KG1 (cell line): ENCODE measurements at regions not wholly inside any gene's neighbourhood (a gene's known extent, or its start where the extent isn't known, plus 50 kb on each side); places are given as distances from the start of the nearest gene placed in this dataset.

Source experiments
- DNase-seq: peaks from one replicate; lab custom pipeline; 2025; lab: John Stamatoyannopoulos, UW

DNA sequence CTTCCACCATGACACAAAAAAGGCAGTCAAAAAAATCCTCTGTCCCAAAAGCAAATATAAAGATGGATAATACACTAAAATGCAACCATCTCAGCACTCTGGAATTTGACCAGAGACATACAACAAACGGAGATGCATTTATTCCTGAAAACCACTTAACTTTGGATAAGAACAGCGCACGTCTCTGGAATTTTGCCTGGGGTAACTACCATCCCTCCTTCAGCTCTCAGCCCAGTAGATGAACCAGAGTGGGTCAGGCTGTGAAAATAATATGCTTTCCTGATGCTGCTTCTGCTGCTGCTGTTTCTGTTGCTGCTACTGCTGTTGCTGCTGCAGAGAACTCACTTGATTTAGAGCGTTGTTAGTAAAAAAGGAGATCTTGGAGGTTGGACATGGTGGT lies 133.8 kb upstream of the ACVR2A start:
- DNase-seq, result no peak

DNA sequence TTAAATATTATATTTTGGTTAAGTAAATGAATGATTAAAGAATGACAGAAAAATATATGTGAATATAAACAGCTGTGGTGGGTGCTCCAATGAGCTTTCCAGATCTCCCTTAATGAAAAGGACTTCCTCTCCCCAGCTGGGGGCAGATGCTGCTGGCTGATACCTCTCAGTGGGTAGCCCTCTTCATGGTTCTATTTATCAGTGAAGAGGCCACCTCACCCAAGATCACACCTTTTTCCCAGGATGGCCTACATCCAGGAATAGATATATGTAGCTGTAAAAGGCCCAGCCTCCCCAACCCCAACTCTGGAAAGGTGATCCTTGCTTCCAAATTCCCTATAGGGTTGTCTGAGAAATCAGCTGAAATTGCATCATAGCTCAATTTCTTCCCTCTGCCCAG lies 135.2 kb upstream of the ACVR2A start:
- DNase-seq, result no peak

DNA sequence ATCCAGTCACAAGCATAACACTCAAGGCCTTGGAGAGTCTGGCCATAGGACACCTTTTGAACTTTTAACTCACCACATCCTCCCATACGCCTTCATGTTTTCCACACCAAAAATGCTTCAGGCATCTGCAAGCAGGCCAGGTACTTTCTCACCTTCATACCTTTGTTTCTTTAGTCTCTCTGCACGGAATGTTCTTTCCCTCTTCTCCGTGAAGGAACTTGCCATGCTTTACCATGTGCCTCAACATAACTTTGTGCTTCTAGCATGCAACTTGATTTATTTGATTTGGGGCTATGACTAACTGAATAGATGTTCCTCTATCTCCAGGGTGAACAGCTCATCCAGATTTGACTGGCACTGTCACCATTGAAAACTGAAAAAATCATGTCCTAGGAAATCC lies 141.7 kb upstream of the ACVR2A start:
- no peak for DNase-seq

DNA sequence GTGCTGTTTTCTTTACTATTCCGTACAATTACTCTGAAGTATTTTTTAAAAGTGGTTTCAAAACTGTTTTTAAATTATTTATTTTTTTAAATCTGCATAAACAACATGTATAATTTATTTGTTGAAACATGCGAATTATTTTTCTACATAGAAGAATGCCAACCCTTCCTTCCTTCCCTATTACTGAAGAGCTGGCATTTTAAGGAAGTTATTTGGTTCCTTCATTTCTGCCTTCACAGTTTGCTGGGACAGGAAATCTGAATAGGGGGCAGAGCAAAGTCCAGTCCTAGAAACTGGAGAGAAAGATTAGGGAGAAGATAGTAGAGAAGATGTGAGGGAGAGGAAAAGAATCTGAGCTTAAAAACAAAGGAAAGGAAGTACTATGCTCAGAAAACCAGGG lies 146.7 kb upstream of the ACVR2A start:
- DNase-seq, result no peak

DNA sequence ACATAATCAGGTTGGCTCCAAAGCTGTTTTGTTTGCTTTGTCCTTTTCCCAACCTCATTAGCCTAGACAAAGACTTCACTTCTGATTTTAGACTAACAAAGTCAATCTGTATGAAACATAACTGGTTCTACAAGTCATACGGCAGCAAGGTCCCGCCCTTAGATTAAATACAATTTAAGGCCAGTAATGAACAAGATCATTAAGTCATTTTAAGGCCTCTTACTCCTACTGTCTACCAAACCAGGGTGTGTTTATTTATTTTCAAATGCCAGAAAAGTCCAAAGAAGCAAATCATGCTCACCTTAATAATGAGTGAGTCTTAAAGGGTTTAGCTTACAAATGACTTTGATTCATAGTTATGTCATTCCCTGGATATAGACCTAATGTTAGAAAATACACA lies 148.4 kb upstream of the ACVR2A start:
- DNase-seq, result no peak

DNA sequence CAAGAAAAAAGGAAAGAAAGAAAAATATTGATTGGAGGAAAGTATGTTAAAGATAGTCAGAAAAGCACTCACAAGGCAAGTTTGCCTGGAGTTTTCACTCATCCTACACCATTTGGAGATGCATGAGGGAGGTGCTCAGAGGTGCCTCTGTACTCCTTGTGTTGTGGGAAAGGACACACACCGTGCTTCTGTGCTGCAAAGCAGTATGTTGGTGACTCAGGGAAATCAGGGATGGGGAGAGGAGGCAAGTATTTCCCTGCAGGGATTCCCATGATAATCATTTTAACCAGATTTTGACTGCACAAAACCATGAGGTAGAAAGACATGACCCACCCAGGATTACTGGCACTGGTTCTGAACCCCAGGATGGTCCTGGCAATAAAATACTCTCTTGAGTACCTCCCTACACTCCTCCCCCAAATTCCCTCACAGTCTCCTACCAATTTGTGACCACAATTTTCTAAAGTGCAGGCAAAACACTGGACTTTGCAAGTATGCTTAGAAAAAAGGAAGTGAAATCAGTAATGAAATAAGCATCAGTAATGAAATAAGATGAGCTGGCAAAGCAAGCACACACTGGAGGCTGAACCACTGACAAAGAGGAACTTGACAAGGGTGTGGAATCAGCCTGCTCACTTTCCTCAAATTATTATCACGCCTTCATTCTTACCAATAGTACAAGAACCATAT lies 155.5 kb upstream of the ACVR2A start:
- DNase-seq, result peak; percentile 8

DNA sequence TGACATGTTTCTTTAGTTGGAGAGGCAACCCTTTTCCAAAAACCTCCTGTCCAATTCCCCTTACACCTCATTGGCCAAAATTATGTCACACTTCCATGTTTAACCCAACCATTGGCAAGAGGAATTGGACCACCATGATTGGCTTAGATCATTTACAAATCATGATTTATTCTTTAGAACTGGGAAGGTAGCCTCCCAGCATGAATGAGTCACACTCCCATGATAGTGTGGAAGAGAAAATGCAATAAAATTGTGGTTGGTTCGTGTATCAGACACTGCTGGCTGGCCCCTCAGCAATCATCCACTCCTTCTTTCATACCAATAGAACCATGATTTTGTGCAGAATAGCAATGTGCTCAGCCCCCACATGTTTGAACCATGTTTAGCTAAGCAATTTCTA lies 156.6 kb upstream of the ACVR2A start:
- no peak for DNase-seq

DNA sequence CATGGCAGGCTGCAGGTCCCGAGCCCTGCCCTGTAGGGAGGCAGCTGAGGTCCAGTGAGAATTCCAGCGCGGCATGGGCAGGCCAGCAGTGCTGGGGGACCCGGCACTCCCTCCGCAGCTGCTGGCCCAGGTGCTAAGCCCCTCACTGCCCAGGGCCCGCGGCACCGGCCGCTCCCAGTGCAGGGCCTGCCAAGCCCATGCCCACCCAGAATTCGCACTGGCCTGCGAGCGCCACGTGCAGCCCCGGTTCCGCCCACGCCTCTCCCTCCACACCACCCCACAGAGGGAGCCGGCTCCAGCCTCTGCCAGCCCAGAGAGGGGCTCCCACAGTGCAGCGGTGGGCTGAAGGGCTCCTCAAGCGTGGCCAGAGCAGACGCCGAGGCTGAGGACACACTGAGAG lies 158.5 kb upstream of the ACVR2A start:
- no peak for DNase-seq

DNA sequence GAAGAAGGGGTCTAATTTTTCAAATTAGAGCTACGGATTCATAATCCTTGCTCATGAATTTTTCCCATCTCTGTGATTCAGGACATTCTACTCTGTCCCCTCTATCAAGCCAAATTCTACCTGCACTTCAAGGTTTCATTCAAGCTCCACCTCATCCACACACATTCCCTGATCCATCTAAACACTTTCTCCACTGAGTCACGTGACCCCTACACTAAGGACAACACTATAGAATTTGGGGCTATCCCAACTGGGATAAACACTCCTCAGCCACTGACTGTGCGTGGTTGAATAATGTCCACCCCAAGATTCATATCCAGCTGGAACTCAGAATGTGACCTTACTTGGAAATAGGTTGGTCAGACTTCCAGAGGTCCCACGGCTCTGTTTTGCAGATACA lies 159.9 kb upstream of the ACVR2A start:
- DNase-seq, result no peak

DNA sequence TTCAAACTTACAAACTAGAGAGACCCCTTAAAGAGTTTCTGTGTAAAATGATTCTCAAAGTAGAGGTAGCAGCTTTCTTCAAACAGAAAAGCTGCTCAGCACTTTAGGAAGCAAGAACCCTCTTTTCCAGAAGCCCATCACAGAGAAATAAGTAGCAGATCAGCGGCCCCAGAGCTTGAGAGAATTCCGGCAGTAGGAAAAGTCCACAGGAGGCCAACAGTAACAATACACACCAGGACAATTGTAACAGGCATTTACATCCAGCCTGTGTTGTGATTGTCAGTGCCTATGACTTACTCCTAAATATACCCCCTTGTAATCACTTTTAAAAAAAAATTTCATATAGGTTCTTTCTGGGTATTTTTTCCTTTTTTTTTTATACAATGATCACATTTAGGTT lies 161.4 kb upstream of the ACVR2A start:
- DNase-seq, result no peak

DNA sequence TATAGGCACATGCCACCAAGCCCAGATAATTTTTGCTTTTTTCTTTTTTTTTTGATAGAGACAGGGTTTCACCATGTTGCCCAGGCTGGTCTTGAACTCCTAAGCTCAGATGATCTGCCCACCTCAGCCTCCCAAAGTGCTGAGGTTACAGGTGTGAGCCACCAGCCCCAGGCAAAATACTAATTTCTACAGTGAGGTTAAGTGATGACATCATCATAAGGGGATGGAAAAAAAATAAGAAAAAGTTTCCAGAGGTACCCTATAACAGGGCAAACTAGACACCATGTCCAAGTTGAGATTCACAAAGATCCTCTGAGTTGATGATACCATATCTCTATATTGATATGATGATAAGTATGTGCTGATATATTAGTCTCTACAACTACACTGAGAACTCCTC lies 163.7 kb upstream of the ACVR2A start:
- no peak for DNase-seq

DNA sequence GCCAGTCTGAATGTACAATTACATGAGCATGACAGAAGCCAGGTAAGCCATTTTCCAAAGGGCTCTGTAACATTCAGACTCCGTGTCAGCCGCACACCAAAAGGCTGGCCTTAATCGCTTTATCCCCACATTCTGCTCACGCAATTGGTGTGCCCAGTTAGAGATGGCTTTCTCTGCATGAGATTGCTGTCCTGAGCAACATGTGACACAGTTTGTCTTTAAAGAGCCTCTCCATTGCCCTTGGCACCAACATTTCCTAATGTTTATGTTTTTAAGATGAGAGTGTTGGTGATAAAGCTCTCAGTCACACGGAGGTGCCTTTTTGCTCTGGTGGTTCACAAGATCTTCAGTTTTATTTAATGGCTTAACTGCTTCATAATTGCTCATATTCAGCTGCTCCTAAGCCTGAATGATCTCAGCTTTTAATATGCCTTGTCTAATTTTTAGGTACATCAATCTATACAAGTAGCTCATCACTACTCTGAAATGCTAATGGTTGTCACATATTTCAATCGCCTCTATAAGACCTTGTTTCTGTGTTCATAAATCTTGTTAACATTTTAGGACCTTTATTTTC lies 164.8 kb upstream of the ACVR2A start:
- DNase-seq, result no peak

DNA sequence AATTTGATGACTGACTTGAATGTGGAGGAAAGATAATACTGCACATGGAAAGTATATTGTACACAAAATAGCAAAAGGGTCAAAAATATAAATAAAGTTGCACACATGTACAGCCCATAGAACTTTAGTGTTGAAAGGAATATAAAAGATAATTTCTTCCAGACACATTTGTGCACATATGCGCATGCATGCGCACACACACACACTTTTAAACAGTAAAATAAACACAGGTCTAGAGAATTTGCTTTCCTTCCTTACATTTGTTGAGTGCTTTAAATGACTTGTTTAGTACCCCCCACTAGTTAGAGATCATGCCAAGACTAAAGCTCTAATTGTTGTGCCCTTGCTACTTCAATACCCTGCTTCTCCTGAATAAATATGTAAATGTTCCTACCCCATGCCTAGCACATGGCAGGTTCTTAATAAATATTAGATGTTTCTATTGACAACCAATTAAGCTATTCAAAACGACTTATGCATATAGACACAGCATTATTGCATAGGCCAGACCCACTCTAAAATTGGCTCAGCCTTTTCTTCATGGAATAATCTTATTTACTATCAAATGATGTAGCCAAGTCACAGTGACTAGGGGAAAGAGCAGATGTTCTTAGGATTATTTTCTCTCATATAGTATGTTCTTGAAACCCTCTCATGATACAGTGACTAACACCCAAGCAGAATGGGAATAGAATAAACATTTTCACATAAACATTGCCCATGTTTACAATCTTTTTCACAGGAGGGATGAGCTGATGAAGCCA lies 165.5 kb upstream of the ACVR2A start:
- no peak for DNase-seq

DNA sequence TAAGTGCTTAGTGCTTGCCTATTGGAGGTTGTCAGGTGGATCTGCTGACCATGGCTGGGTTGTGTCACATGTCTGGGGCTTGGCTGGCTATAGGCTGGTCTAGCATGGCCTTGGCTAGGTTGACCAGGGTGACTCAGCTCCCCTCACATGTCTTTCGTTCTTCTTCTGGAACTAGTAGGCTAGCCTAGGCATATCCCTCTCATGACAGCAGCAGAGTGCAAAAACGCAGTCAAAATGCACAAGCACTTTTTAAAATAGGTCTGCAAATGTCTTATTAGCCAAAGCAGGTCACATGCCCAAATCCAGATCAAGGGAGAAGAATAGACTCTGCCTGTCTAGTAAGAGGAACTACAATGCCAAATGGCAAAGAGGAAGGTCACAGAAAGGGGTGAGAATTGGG lies 179.7 kb upstream of the ACVR2A start:
- DNase-seq, result no peak

DNA sequence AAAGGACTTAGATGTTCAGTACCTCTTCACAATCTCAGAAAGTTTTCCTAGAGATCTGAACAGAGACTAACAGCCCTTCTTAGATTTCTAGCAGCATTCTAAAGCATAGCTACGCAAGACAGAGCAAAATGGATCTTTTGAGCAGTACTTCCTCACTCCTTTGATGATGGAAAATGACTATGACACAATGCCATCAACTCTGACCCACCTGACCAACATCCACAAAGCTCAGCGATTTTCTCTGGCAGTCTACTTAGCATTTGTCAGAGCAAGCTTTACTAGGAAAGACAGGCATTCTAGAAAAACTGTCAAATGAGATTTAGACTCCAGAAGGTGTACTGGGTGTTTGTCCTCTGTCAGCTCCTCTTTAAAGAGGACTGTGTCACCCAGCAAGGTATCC lies 180.9 kb upstream of the ACVR2A start:
- no peak for DNase-seq

DNA sequence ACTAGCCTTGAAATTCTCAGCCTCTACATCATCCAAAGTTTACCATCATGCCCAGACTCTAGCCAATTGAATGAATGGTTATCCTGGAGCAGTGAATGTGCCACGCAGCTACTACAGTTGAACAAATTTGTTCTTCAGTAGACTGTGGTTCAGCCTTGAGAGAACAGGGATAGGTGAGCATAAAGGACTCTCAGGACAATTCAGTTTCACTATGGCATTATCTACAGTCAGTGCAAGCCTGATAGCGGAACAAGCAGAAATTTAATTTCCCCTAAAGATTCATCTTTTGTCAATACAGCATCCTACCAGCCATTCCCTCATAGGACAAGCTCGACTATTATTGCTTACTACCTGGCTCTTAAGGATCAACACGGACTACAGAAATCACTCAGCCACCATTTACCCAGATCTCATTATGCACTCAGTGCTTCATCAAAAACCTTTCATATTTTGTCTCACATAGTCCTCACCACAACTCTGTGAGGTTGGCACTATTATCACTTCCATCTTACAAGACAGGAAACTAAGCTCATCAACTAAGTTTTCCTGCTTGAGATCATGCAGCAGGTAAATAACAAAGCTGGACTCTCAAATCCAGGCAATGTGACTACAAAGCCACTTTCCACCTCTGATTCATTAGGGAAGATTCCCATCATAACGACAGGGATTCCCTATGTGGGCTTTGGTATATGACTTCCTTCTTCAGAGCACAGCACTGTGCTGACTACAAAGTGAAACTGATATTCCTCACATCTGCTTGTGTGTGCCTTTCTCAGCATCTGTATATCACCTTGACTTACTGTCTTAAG lies 181.5 kb upstream of the ACVR2A start:
- DNase-seq, result peak; percentile 16

DNA sequence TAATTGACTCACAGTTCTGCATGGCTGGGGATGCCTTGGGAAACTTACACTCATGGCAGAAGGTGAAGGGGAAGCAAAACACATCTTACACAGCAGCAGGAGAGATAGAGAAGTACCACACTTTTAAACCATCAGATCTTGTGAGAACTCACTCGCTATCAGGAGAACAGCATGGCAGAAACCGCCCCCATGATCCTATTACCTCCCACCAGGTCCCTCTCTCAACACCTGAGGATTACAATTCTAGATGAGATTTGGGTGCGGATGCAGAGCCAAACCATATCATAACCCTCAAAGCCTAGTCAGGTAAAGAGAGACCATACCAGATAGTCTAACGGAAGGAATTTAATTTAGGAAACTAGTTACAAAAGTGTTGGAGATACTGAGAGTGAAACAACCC lies 182.6 kb upstream of the ACVR2A start:
- no peak for DNase-seq

DNA sequence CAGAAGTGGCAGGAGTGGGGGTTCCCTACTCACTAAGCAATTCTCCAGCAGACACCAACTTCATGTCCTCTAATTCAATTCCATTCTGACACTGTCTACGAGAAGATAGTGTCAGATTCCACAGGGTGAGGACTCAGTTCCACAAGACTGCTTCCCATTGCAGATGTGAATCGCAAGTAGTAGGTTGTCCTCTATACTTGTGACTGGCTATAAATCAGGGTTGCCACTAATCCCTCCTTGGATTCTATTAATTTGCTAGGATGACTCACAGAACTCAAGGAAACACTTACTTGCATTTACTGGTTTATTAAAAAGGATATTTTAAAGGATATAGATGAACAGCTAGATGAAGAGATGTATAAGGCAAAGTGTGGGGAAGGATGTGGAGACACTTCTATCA lies 184.1 kb upstream of the ACVR2A start:
- DNase-seq, result no peak

DNA sequence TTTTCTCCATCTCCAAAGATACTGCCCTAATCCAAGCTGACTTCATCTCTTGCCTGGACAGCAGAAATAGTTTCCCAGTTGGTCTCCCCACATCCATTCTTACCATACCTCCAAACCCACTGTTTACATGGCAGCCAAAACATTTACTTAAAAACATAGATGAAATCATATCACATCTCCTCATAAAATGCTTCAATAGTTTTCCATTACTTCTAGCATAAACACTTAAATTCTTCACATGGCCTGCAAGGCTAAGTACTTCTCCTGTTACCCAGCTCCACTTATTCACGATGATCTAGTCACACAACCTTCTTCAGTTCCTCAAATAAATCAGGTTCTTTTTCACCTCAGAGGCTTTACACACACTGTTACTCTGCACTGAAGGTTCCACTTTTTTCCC lies 185.8 kb upstream of the ACVR2A start:
- DNase-seq, result no peak

DNA sequence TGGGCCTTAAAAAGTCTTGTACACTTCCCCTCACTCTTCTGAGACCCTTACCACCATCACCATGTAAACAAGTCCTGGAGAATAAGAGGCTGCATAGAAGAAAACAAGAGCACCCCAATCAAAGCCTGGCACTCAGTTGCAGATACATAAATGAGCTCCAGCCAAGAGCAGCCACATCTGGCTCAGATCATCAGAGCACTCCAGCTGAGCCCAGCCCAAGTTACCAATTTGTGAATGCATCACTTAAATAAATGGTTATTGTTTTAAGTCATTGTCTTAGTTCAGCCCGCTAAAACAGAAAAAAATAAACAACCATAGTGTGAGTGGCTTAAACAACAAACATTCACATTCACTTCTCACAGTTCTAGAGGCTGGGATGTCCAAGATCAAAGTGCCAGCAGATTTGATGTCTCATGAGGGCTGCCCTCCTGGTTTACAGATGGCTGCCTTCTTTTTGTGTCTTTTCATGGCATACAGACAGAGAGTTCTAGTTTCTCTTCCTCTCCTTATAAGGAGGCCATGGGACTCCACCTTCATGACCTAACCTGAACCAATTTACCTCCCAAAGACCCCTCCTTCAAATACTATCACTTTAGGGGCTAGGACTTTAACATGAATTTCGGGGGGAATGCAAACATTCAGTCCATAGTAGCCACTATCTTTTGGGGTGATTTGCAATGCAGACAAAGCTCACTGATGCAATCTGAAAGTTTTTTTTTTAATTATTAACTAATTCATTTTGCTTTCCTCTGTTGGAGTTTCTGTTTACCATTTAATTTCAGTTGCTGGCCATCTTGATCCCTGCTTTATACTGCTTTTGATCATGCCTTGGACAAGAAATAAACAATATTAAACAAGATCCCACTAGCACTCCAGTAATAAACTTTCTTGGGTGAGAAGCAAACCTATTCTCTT lies 187.5 kb upstream of the ACVR2A start:
- no peak for DNase-seq

DNA sequence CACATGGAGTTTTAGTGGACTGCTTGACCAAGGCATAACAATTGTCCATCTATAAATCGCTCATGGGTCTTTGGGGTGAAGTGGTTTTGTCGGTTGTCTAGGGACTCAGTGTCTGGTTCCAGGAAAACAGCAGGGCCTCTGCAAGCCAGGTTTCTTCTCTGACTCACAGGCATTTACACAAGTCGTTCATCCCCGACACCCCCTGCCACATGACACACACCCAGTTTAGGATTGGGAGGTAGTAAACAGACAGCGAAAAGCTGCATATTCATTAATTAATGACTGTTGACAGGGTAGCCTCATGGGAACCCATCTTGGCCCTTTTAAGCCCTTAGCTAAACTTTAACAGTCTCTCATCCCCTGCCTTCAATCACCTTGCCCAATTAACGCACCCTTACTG lies 194.8 kb upstream of the ACVR2A start:
- DNase-seq, result no peak

DNA sequence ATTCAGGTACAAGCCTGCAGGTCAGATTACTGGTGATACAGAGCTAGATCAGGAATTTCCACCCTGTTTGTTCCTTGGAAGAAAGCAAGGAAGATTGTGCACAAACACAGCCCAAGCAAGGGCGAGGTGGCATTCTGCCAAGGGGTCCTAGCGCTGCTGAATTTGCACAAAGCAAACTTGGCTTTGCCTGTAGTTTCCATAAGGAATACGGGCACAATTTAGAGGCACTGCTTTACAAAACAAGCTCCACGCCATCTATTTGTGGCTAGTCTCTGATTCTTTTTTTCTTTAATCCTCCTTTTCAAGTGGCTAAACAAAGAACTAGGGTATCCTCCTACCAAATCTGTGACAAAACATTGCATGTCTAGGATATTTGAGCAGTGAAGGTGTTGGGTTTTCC lies 195.5 kb upstream of the ACVR2A start:
- no peak for DNase-seq
